Caco-2 (cell line): ENCODE measurements at regions not wholly inside any gene's neighbourhood (a gene's known extent, or its start where the extent isn't known, plus 50 kb on each side); places are given as distances from the start of the nearest gene placed in this dataset.

Source experiments
- BruUV-seq: library from RNA; stranded (reverse); fragments of 400-500 nt; replicated peaks from 2 replicates; lab custom pipeline; 2021; lab: Mats Ljungman, UMichigan
- CTCF ChIA-PET: fragments of 300-600 bp; sonication (Branson Sonifier 250); formaldehyde crosslinking; loops from one replicate; lab custom pipeline; 2022; ENCODE audit warnings: antibody characterized with exemption; lab: Charles Lee
- POLR2A ChIA-PET: fragments of 300-600 bp; sonication (Branson Sonifier 250); formaldehyde crosslinking; loops from one replicate; lab custom pipeline; 2022; ENCODE audit warnings: antibody characterized with exemption; lab: Charles Lee
- DNase-seq, 2 experiments: peaks; one replicate each; pipeline versions ENCODE4 v3.0.0 to v3.0.0-alpha.2; 2020 to 2022
- H3K27me3 ChIP-seq: replicated peaks from 2 replicates; pipeline ENCODE4 v1.6.0; 2011; ENCODE audit warnings: low read length; ENCODE audit not compliant: control insufficient read depth, insufficient read depth
- H3K36me3 ChIP-seq: 2 replicates; pipeline ENCODE4 v1.5.1; 2011; ENCODE audit warnings: low read length; ENCODE audit not compliant: control insufficient read depth, insufficient read depth
- H3K4me1 ChIP-seq: fragments of 250-450 bp; sonication (Bioruptor Pico); 2 replicates; pipeline ENCODE4 v1.5.1; 2020; ENCODE audit warnings: mild to moderate bottlenecking
- H3K4me3 ChIP-seq: 2 replicates; pipeline ENCODE4 v1.5.1; 2011; ENCODE audit warnings: low read depth, mild to moderate bottlenecking, control low read depth, low read length
- H3K9me3 ChIP-seq: fragments of 250-450 bp; sonication (Bioruptor Pico); 2 replicates; pipeline ENCODE4 v1.5.1; 2020; ENCODE audit warnings: mild to moderate bottlenecking, moderate library complexity
- H3K27ac Mint-ChIP-seq: one replicate; pipeline ENCODE4 v1.8.0; 2022; ENCODE audit warnings: mixed read lengths; ENCODE audit not compliant: unreplicated experiment
- H3K27me3 Mint-ChIP-seq: one replicate; pipeline ENCODE4 v1.8.0; 2022; ENCODE audit warnings: mixed read lengths; ENCODE audit not compliant: insufficient read depth, unreplicated experiment
- H3K36me3 Mint-ChIP-seq: one replicate; pipeline ENCODE4 v1.8.0; 2022; ENCODE audit warnings: mild to moderate bottlenecking, mixed read lengths; ENCODE audit not compliant: insufficient read depth, unreplicated experiment
- H3K4me1 Mint-ChIP-seq: one replicate; pipeline ENCODE4 v1.8.0; 2022; ENCODE audit warnings: low read depth, mixed read lengths; ENCODE audit not compliant: unreplicated experiment
- H3K4me3 Mint-ChIP-seq: one replicate; pipeline ENCODE4 v1.8.0; 2022; ENCODE audit warnings: mild to moderate bottlenecking, moderate library complexity, mixed read lengths; ENCODE audit not compliant: unreplicated experiment
- H3K9me3 Mint-ChIP-seq: one replicate; pipeline ENCODE4 v1.8.0; 2022; ENCODE audit warnings: mixed read lengths; ENCODE audit not compliant: unreplicated experiment
- CTCF ChIP-seq, 2 experiments: fragments of 200-600 bp in 1 of 2; IDR thresholded peaks; 1 replicate in 1 of 2; 2 replicates in 1 of 2; pipeline versions ENCODE4 v1.5.1 to v1.8.0; 2011 to 2022; ENCODE audit warnings: antibody characterized with exemption in 1 of 2, control low read depth in 1 of 2, inconsistent platforms in 1 of 2, low read depth in 1 of 2, low read length in 1 of 2, mild to moderate bottlenecking in 1 of 2, moderate library complexity in 1 of 2; ENCODE audit not compliant: insufficient read depth in 1 of 2, severe bottlenecking in 1 of 2, unreplicated experiment in 1 of 2
- intact Hi-C: fragments of 100-400 bp; cut with micrococcal nuclease; formaldehyde crosslinking; loops from one replicate; pipeline ENCODE4 v1.10.0; 2022; ENCODE audit not compliant: unreplicated experiment

- H3K27ac Mint-ChIP-seq, result no peak overlapping the region
- ChIA-PET POLR2A (no interaction called here), CTCF (no interaction called here)
- peaks cover 9% of the 10 kb centered on the region for H3K9me3 Mint-ChIP-seq
- intact Hi-C loops, result no loop called here
- TF ChIP-seq CTCF (IDR thresholded peaks at IDR 0.05; ENCODE audit: insufficient read depth in 1 of 2, low read depth in 1 of 2, low read length in 1 of 2, severe bottlenecking in 1 of 2, unreplicated experiment in 1 of 2), result no peak
- H3K27me3 ChIP-seq, result no peaks in the 10 kb centered on the region
- no peaks in the 10 kb centered on the region for H3K36me3 Mint-ChIP-seq
- DNase-seq, result no peak
- H3K4me3 ChIP-seq, result no peak overlapping the region
- H3K9me3 ChIP-seq, result no peaks in the 10 kb centered on the region
- H3K27me3 Mint-ChIP-seq, result no peaks in the 10 kb centered on the region
- BruUV-seq, result no TSS peak
- no peaks in the 10 kb centered on the region for H3K4me1 Mint-ChIP-seq
- H3K4me1 ChIP-seq, result no peaks in the 10 kb centered on the region
- no peaks in the 10 kb centered on the region for H3K36me3 ChIP-seq
- H3K4me3 Mint-ChIP-seq, result no peak overlapping the region
Observed at GRCh38 chr18:78621141-78621755, 358.4 kb upstream of the SALL3 start.

DNA sequence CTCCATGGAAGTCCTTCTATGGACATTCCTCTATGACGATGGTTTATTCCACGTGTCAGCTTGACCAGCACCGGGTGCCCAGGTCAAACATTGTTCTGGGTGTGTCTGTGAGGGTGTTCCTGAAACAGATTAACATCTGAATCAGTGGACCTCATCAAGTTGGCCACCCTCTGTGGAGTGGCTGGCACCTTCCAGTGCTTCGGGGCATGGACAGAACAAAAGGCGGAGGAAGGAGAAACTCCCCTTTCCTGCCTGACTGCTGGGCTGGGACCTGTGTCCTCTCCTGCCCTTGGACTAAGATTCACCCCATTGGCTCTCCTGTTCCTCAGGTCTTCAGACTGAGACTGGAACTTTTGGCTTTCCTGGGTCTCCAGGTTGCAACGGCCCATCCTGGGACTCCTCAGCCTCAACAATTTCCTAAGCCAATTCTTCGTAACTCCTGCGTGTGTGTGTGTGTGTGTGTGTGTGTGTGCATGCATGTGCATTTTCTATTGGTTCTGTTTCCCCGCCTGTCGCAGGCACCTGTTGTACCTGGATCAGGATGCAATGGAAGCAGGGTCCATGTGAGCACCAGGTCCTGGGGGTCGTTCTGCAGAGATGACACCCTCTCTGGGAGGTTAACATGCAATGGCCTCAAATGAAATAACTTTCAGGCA lies 357.2 kb upstream of the SALL3 start:
- Histone ChIP-seq H3K4me1 (no peaks in the 10 kb centered on the region), H3K36me3 (no peaks in the 10 kb centered on the region), H3K4me3 (no peak overlapping the region), H3K9me3 (no peaks in the 10 kb centered on the region), H3K27me3 (no peaks in the 10 kb centered on the region)
- no peak overlapping the region for H3K4me3 Mint-ChIP-seq
- no peak overlapping the region for H3K27ac Mint-ChIP-seq
- DNase-seq, result no peak
- ChIA-PET CTCF (no interaction called here), POLR2A (no interaction called here)
- no peaks in the 10 kb centered on the region for H3K4me1 Mint-ChIP-seq
- BruUV-seq, result no TSS peak
- intact Hi-C loops, result no loop called here
- no peaks in the 10 kb centered on the region for H3K27me3 Mint-ChIP-seq
- no peaks in the 10 kb centered on the region for H3K9me3 Mint-ChIP-seq
- no peaks in the 10 kb centered on the region for H3K36me3 Mint-ChIP-seq
- TF ChIP-seq CTCF (IDR thresholded peaks at IDR 0.05; ENCODE audit: insufficient read depth in 1 of 2, low read depth in 1 of 2, low read length in 1 of 2, severe bottlenecking in 1 of 2, unreplicated experiment in 1 of 2), result no peak

- H3K27me3 Mint-ChIP-seq, result no peaks in the 10 kb centered on the region
Observed at GRCh38 chr18:78622907-78623541, 356.6 kb upstream of the SALL3 start.

More at GRCh38 chr18:78622907-78623541, 356.6 kb upstream of the SALL3 start:
- DNase-seq, result no peak
- ChIA-PET POLR2A (no interaction called here), CTCF (no interaction called here)
- H3K4me3 Mint-ChIP-seq, result no peak overlapping the region
- no peaks in the 10 kb centered on the region for H3K9me3 Mint-ChIP-seq
- BruUV-seq, result no TSS peak
- TF ChIP-seq CTCF (IDR thresholded peaks at IDR 0.05; ENCODE audit: insufficient read depth in 1 of 2, low read depth in 1 of 2, low read length in 1 of 2, severe bottlenecking in 1 of 2, unreplicated experiment in 1 of 2), result no peak
- H3K36me3 ChIP-seq, result no peaks in the 10 kb centered on the region
- no peaks in the 10 kb centered on the region for H3K4me1 Mint-ChIP-seq
- no peak overlapping the region for H3K4me3 ChIP-seq
- intact Hi-C loops, result no loop called here
- H3K36me3 Mint-ChIP-seq, result no peaks in the 10 kb centered on the region
- no peaks in the 10 kb centered on the region for H3K27me3 ChIP-seq
- no peaks in the 10 kb centered on the region for H3K9me3 ChIP-seq
- H3K27ac Mint-ChIP-seq, result no peak overlapping the region
- no peaks in the 10 kb centered on the region for H3K4me1 ChIP-seq
